Suppressor macrophage (primary cell): ENCODE measurements at regions not wholly inside any gene's neighbourhood (a gene's known extent, or its start where the extent isn't known, plus 50 kb on each side); places are given as distances from the start of the nearest gene placed in this dataset.
A peak's percentile ranks its signal among the peaks of the same experiment; 100 is the strongest.
"Not testable (repeated sequence)": the region's sequence is repeated elsewhere in the genome, so short reads cannot be mapped to it uniquely, and the experiment has no call there.

Source experiments
- DNase-seq, 4 experiments: peaks; one replicate each; pipeline ENCODE4 v3.0.0-alpha.2; 2020 to 2022

DNA sequence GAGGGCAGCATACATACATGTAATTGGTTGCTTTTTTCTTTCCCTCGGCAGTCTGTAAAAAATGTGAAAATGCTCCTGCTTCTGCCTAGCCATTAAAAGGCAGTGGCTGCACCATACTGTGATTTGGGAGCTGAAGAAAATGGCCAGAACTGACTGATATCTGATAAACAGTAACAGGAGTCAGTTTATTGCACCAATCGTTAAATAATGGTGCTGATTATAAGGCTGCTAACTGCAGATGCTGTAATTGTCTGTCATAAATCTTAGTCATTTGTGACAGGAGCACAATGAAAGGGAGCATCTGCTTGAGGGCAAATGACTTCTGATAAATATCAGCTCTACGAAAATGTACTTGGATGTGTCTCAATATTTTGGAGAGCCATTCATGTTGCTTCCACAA is 263.1 kb upstream of the DNAJC19 start:
- DNase-seq = no peak

DNA sequence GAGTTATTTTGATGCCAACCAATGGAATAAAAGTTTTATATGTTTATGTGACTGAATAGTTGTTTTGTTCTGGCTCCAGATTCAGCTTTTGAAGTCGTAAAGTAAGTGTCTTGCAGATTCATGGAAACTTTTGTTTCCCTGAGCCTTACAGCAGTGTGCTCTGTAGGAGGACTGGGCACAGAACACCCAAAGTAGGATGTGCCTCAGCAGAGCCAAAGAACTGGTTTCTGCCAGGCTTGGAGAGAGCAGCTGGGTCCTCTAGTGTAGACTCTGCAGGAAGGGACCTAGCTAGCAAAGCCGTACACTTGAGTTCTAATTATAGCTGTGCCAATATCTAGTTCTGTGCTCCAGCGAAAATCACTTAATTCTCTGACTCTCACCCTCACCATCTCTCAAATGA is 261.2 kb upstream of the DNAJC19 start:
- DNase-seq = no peak

DNA sequence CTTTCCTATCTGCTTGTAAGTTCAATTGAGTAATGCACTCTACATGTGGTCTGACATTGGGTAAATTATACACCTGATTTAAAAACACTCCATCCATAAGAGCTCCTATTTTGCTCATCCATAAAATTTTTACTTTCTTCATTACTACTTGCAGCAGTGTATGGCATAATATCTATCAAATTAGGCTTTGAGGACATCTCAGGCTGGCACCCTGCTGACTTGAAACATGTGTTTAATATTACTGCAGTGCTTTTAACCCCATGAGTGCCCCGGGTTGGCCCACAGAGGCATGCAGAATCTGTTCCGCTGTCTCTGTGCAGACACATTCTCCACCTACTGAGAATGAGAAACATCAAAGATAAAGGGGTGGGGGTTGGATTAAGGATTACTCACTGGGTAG is 249.9 kb upstream of the DNAJC19 start:
- no peak for DNase-seq

DNA sequence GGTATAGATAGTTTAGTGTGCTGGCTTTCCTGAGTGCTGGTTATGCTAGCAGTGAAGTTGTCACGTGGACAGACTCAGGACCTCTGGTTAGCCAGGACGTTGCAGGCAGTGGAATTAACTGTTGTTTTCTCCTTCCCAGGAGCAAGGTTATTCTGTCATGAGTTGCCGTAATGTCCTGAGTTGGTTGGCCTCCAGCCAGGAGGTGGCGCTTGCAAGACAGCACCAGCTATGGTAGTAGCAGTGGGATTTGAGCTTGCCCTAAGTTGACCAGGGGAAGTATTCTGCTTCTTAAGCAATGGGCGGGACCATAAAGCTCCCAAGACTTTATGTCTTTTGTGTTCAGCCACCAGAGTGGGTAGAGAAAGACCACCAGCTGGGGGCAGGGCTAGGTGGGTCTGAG is 240.7 kb upstream of the DNAJC19 start:
- no peak for DNase-seq

DNA sequence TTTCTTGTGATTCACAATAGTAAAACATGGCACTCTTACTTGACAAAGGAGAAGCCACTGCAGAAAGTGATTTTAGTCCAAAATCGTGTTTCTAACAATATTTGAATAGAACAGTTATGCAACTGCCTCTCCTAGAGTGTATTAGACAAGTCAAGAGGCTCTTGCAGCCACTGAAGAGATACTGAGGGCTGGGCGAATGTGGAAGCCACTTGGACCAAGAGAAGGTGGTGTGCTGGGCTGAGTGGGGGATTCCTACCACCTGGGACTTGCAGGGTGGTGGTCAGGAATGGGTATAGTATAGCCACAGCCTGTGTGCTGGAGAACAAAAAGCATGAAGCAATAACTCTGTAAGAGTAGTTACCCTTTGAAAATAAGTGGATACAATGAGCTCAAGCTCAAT is 223.8 kb upstream of the DNAJC19 start:
- no peak for DNase-seq

DNA sequence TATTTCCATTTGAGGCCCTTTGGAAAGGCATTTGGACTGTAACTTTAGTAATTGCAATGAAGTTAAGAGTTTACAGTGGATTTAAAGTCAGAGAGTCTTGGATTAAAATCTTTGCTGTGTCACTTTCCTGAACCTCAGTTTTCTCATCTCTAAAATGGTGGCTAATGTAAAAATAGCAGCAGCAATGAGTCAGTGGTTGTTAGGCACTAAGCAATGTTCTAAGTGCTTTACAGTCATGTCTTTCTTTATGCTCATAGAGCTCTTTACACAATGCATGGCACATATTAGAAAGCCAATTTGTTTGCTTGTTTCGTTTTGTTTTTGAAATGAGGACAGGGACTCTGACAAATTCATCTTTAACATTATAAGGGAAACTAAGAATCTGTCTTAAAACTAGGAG is 222.7 kb upstream of the DNAJC19 start:
- no peak for DNase-seq

DNA sequence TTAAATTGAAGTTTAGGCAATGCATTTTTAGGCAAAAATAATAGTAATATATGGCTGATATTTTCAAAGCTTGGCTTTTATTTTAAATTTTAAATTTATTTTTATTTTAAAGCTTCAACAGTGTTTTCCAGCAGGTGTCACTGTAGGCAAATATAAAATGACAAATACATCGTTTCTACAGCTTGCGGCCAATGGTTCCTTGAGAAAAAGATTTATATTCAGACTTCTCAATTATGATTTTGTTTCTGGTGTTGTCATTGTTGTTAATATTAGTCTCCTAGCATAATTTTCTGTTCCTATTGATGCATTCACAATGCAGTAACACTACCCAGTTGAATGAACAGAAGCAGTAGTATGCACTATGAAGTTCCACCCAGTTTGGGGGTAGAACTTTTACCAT is 220.7 kb upstream of the DNAJC19 start:
- DNase-seq = peak in 2 of 4 experiments; percentile 2 to 3

DNA sequence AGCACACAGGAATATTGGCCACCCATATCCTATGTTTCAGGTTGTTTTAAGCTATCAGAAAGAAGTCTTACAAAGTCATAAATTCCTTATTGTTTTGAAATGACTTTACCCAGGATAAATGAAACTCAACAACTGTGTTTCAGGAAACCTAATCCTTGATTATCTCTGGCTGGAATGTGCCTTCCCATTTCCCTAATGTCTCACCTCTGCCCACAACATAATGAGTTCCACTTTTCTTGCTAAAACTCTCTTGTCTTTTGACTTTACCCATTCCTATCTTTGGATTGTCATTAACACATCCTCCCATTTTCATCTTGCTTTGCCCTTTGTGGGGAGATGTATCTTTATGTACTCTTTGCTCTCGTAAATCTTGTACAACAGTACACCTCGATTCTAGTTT is 200.0 kb upstream of the DNAJC19 start:
- no peak for DNase-seq

DNA sequence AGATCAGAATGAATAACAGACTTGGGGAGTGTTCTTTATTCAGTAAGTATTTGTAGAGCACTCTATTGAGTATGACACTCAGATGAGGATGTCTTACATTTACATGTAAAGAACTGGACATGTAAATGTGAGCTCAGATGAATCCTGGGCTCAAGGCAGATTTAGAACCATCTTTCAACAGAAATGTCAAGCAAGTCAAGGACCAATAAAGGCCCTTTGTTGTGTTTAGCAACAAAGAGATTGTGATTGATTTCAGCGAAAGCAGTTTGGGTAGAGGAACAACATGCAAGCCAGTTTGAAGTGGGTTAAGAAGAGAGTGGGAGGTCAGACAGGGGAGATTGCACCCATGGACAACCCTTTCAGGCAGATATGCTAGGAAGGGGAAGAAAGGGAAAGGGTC is 194.2 kb upstream of the DNAJC19 start:
- no peak for DNase-seq

DNA sequence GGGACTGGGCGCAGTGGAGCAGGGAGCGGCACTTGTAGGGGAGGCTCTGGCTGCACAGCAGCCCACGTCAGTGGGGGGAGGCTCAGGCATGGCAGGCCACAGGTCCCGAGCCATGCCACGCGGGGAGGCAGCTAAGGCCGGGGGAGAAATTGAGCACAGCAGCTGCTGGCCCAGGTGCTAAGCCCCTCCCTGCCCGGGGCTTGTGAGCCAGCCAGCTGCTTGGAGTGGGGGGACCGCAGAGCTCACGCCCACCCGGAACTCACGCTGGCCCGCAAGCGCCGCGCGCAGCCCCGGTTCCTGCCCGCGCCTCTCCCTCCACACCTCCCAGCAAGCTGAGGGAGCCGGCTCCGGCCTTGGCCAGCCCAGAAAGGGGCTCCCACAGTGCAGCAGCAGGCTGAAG is 193.5 kb upstream of the DNAJC19 start:
- DNase-seq = not testable (repeated sequence)

DNA sequence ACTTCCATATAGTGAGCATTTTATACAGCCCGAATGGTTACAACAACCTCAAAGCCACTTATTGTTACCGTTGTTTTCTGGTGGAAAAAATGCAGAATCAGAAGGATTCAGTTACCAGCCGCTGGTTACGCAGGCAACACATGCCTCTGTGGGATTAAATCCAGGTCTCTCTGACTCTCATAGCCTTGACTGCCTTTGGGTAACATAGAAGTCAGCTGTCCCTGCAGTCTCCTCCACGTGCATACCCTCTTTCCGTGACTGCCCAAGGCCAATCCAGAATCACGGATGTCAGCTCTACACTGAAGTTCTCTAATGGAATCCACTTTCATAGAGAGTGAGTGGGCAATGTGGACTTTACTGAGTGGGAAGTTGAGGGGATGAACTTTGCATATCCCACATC is 189.5 kb upstream of the DNAJC19 start:
- DNase-seq = no peak

DNA sequence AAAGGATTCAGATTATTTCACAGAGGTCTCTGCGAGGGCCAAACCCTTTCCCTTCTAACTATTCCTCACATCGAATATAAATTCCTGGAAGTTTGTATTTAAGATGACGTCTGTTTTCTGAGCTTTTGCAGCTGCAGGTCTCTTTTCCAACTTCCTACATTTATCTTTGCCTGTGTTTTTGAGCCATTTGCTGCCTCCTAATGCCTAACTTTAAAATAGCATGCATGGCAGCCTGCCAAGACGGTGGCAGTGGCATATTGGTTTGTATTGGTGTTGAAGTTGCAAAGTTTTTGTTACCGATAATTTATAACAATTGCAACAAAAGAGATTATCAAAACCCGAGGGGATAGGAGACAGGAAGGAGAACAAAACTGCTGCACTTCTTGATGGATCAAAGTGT is 187.1 kb upstream of the DNAJC19 start:
- DNase-seq = peak; percentile 63 to 71 (median 66)

DNA sequence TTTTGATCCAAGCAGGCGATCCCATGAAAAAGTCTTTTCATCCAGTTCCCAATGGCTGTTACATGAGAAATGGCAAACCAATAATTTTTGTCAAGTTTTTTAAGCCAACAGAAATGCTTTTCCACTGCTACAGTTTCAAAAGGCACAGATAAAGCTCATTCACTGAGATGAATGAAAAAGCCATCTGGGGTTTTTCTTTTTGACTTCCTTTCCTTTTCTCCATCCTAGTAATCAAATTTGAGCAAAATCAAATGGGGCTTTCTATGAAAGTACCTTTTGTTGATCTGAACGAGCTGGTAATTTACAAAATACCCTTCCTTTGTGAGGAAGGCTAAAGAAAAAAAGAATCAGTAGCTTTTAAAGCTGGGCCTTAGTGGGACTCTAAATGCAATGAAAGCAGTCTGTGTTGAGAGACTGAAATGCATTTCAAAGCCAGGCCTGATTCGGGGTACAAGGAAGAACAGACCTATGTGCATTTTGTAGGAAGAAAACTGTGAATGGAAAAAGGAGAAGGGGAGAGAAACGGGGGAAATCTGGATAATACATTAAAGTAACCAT is 185.2 kb upstream of the DNAJC19 start:
- no peak for DNase-seq

DNA sequence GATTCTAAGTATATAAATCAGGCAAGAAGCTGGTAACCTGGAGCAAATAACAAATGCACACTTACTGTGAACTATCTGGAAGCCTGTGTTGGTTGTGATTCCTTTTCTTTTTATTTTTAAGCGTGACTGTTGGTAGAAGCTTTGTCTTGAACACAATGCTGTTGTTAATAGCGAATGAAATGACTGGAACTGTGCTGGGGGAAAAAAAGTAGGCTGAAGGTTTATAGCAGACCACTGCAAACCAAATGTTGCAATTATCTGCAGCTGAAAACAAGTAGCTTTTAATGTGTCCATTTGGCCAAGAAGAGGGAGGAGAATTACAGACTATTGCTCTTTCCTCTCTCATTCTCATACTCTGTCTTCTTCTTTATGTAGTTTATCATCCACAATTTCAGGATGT is 184.5 kb upstream of the DNAJC19 start:
- no peak for DNase-seq

DNA sequence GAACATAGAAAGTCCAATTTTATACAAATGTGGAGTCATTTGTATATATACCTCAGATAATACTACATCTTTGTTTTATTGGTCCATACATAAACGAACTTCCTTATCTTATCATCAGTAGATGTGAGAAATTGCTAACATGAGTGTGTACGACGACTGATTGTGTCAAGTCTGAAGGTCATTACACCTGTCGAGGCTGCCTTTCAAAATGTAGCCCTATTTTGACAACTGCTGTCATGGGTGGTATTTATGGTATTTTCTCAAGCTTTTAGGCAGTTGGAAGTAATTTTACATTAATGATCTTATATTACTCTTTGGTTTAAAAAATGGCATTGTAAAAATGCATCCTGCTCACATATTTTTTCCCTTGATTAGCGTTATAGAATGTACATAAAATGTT is 183.7 kb upstream of the DNAJC19 start:
- DNase-seq = no peak

DNA sequence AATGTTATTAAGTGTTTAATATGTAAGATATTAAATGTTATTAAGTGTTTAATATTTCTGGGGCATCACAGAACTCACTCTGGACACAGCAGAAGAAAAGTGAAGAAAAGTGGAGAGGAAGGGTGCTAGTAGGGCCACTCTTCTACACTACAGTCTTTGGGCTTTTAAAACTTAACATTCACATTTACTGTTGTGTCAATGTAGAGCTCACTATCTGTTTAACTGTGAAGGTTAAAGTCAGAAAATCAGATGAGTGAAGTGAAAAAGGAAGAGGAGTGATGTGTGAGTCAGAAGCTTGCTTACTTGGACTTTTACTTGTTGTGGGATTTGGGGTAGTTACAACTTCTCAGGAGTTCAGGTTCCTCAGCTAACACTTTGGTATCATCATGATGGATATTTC is 145.3 kb upstream of the DNAJC19 start:
- no peak for DNase-seq

DNA sequence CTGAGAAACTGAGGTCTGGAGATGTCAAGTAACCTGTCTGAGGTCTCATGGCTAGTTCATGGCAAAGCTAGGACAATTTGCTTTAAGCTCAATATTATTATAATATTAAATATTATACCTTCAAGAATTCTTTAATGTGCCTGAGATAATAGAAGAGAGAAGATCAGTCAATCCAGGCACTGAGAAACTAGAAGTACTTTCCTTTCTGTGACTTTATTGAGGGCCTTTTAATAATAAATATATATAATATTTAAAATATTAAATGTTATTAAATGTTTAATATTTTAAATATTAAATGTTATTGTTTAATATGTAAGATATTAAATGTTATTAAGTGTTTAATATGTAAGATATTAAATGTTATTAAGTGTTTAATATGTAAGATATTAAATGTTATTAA is 144.3 kb upstream of the DNAJC19 start:
- DNase-seq = no peak

DNA sequence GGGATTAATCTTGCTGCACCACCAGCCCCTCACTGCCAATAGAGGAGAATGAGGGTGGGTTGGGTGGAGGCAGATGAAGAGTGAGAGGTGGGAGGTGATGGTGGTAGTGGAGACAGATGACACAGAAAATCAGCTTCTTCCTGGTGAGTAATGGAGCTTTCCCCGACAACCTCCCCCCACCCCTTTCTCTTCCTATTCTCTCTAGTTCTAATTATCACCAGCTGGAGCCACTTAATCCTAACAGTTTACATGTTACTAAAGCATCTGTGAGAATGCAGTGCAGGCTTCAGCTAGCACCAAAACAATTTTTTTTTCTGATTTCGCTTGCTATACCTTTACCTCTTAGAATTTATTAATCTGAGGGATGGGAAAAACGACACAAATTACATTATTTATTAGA is 116.1 kb upstream of the DNAJC19 start:
- DNase-seq = no peak

DNA sequence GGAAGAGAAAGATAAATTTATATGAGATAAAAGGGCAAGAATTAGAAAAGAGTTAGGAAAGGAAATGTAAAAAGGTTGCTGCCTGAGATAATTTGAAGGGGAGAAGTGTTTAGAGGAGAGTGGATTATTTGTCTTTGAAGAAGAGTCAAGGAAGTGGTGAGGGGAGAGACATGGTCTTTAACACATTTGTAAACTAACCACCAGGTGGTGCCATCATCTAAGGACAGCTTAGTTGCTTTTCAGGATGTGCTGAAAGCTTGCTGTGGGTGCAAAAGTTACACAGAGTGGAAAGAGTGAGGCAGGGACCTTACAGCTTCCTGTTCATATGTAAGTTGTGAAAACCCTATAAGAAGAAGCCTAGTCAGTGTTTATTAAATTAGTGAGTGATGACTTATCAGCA is 114.1 kb upstream of the DNAJC19 start:
- peak in 2 of 4 experiments; percentile 2 to 7 for DNase-seq

DNA sequence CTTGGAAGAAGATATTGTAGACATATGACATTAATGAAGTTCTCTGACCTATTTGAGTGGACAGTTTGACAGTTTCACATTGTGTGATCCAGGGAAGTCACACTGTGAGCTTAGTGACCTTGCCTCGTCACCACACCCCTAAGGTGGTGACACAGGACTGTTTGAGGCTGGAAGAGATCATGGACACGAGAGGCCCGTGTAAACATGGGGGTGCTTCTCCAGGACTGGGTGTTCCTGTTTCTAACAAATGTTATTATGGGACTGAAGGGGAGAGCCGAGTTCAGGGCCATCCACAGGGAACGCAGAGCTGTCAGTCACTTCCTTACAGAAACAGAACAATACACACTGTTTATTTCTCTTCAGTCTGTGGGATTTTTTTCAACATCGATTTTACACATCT is 96.5 kb upstream of the DNAJC19 start:
- DNase-seq = no peak

DNA sequence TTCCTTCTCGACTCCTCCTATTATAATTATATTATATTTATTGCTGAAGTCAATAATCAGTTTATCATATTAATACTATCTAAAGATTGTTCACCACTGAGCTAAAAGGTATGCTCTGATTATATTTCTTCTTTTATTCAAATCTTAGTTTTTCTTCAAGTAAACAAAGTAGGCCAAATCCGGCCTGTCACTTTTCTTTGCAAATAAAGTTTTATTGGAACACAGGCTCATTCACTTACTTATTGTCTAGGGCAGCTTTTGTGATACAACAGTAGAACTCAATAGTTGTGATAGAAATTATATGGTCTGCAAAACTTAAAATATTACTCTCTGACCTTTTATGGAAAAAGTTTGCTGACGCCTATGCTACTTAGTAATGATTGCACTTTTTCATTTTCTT is 92.4 kb upstream of the DNAJC19 start:
- no peak for DNase-seq

DNA sequence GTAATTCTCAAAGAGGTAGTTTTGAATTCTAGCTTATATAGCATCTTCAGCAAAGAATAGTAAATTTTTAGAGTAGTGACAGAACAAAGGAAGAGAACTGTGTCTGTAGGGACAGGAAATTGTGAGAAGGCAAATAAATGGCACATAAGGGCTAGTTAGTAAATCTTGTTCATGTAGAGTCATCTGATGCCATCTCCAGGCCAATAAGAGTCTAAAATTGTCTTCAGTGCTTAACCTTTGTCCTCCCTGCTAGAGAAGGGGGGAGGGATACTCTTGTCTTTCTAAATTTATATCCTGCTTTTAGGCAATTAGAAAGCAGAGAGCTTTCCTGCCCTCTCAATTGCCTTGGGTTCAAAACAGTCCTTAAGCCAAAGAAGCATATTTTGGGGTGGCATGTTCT is 87.0 kb upstream of the DNAJC19 start:
- DNase-seq = no peak

DNA sequence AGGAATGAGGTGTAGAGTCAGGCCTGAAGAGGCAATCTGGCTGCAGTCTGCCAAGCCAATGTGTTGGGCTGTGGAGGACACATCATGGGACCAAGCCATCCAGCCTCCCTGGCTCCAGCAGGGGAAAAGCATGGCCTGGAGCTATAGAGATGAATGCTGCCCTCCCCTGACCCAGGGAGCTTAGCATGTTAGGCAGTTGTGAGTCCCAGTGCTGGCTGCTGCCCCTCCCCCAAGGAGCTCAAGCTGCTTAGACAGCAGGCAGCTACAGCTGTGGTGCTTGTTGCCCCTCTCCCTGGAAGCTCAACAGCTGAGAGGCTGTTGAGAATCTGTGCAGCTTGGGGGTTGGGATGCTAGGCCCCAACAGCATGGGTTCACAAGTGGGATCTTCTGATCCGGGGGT is 85.6 kb upstream of the DNAJC19 start:
- no peak for DNase-seq

DNA sequence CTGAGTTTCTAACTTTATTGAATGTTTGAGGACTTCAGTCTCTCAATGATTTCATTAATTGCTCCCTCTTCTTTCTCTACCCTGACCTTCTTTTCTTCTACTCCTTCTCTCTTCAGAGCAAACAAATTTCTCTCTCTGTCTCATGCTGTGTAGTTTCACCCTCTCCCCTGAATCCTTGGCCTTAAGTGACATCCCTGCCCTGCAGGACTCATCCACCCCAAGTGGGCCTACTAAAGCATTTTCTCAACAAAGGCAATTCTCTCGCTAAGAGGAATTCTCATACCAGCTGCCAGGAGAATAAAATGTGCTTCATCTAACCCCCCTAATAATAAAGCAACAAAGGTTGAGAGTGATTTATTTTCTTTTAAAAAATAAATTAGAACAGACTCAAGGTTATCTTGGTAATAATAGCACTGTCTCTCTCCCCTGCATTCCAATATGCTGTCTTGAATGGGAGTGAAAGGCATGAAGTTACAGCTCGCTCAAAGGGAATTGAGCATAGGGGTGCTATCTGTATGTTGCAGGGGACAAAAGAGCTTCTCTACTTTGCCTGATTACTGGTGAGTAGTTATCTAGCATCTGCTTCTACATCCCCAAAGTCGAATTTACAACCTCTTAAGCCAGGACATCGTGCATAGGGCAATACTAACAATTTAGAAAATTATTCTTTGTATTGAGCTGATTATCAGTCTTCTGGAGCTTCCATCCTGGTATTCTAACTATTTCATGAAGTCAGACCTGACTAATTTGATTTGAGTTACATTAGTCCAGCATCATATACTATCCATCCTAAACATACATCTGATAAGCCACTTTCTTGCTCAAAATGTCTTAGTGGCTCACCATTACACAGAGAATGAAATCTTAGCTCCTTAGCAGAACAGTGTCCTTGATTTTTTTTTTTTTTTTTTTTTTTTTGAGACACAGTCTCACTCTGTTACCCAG is 76.9 kb upstream of the DNAJC19 start:
- DNase-seq = no peak
